ENCODE measurements at regions not wholly inside any gene's neighbourhood (a gene's known extent, or its start where the extent isn't known, plus 50 kb on each side); places are given as distances from the start of the nearest gene placed in this dataset.
A peak's percentile ranks its signal among the peaks of the same experiment; 100 is the strongest.

GRCh38 chr5:159514229-159514810 is 184.0 kb upstream of the IL12B start:
- no peak overlapping the region for H3K27ac ChIP-seq
- DNase-seq (peak in 1 of 4 donors; percentile 45), ATAC-seq (no peak)
- H3K27me3 ChIP-seq: no peaks in the 10 kb centered on the region
- H3K9me3 ChIP-seq: no peaks in the 10 kb centered on the region
- intact Hi-C loops (cut with DNase I): no loop called here
- peaks cover 0 to 12% of the 10 kb centered on the region in 2 donors for H3K4me1 ChIP-seq
- no peak for TF ChIP-seq CTCF (IDR thresholded peaks at IDR 0.05)
- H3K36me3 ChIP-seq: no peaks in the 10 kb centered on the region
- no peak overlapping the region for H3K4me3 ChIP-seq

- intact Hi-C loops (cut with DNase I): no loop called here
Measured at GRCh38 chr5:159515197-159515596, 184.9 kb upstream of the IL12B start.

GRCh38 chr5:159515909-159516415 is 185.7 kb upstream of the IL12B start:
- peak; percentile 59 to 71 for TF ChIP-seq CTCF (IDR thresholded peaks at IDR 0.05)
- ATAC-seq (peak; percentile 85), DNase-seq (peak in 3 of 4 donors; percentile 55 to 87 (median 59))
- H3K4me3 ChIP-seq: no peak overlapping the region
- no peaks in the 10 kb centered on the region for H3K36me3 ChIP-seq
- H3K9me3 ChIP-seq: no peaks in the 10 kb centered on the region
- H3K27ac ChIP-seq: no peak overlapping the region
- peaks cover 0 to 7% of the 10 kb centered on the region in 2 donors for H3K4me1 ChIP-seq
- no peaks in the 10 kb centered on the region for H3K27me3 ChIP-seq
- intact Hi-C loops (cut with DNase I): no loop called here

More at GRCh38 chr5:159515197-159515596, 184.9 kb upstream of the IL12B start:
- Histone ChIP-seq H3K27ac (no peak overlapping the region), H3K36me3 (no peaks in the 10 kb centered on the region), H3K9me3 (no peaks in the 10 kb centered on the region), H3K4me1 (peaks cover 0 to 12% of the 10 kb centered on the region in 2 donors), H3K27me3 (no peaks in the 10 kb centered on the region), H3K4me3 (no peak overlapping the region)
- ATAC-seq (no peak), DNase-seq (no peak)
- TF ChIP-seq CTCF (IDR thresholded peaks at IDR 0.05): no peak

GRCh38 chr5:159518371-159518770 is 188.1 kb upstream of the IL12B start:
- no peaks in the 10 kb centered on the region for H3K36me3 ChIP-seq
- ATAC-seq (peak; percentile 87), DNase-seq (peak in 2 of 4 donors; percentile 16 to 58)
- H3K4me3 ChIP-seq: no peak overlapping the region
- H3K9me3 ChIP-seq: no peaks in the 10 kb centered on the region
- no peak for TF ChIP-seq CTCF (IDR thresholded peaks at IDR 0.05)
- intact Hi-C loops (cut with DNase I): no loop called here
- H3K4me1 ChIP-seq: peaks cover 0 to 6% of the 10 kb centered on the region in 2 donors
- H3K27ac ChIP-seq: peak overlapping the region in 1 of 2 donors; percentile 50
- H3K27me3 ChIP-seq: no peaks in the 10 kb centered on the region

GRCh38 chr5:159519365-159519764 is 189.1 kb upstream of the IL12B start:
- intact Hi-C loops (cut with DNase I): no loop called here
- H3K27ac ChIP-seq: no peak overlapping the region
- H3K4me1 ChIP-seq: peaks cover 0 to 6% of the 10 kb centered on the region in 2 donors
- no peak for TF ChIP-seq CTCF (IDR thresholded peaks at IDR 0.05)
- ATAC-seq (no peak), DNase-seq (no peak)
- no peak overlapping the region for H3K4me3 ChIP-seq
- no peaks in the 10 kb centered on the region for H3K27me3 ChIP-seq
- no peaks in the 10 kb centered on the region for H3K9me3 ChIP-seq
- no peaks in the 10 kb centered on the region for H3K36me3 ChIP-seq
